ENCODE measurements at regions not wholly inside any gene's neighbourhood (a gene's known extent, or its start where the extent isn't known, plus 50 kb on each side); places are given as distances from the start of the nearest gene placed in this dataset.

DNA sequence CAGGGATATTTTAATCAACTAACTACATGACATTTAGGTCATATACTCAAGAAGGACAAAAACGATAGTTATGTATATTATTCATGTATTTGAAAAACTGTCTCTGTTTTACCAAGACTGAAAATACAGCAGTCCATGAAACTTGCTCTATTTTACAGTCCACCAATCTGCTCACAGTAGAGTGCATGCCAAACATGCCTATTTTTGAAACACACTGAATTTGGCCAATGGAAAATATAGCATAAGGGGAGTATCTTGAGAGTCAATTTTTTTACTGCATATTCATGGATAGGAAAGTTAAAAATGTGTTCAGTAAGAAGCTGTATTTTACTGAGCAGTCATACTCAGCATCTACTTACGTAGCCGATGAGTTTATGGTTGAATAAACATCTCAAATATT is 621.2 kb upstream of the CHORDC1 start:
- H2BK15ac ChIP-seq (ENCODE audit: low read depth, low read length): no peak overlapping the region
- H3K9ac ChIP-seq (ENCODE audit: low read depth, low read length): no peak overlapping the region
- ATAC-seq (ENCODE audit: low read depth) (no peak), DNase-seq (no peak)
- H3K4me3 ChIP-seq (ENCODE audit: insufficient read depth, low read depth, low read length): no peak overlapping the region
- no peaks in the 10 kb centered on the region for H3K36me3 ChIP-seq (ENCODE audit: control insufficient read depth, insufficient read depth, low read length)
- intact Hi-C loops (cut with micrococcal nuclease): no loop called here
- no peak overlapping the region for H4K8ac ChIP-seq (ENCODE audit: low read depth in 2 of 2, low read length in 2 of 2)
- no peak overlapping the region for H2AK5ac ChIP-seq (ENCODE audit: low read depth, low read length)
- POLR2A ChIA-PET (ENCODE audit: unreplicated experiment): no interaction called here
- no peak overlapping the region for H2AFZ ChIP-seq (replicated peaks; ENCODE audit: low read length, poor library complexity)
- dilution Hi-C loops (cut with HindIII; ENCODE audit: low sequenced_read_pairs, unreplicated experiment): no loop called here
- no peak overlapping the region for H3K4ac ChIP-seq (ENCODE audit: low read depth, low read length)
- in situ Hi-C loops (cut with MboI; ENCODE audit: low sequenced_read_pairs): no loop called here
- no peak overlapping the region for H2AK9ac ChIP-seq (replicated peaks; ENCODE audit: low read depth, low read length, poor library complexity)
- H3K27ac ChIP-seq (ENCODE audit: insufficient read depth, low read length): no peak overlapping the region
- H3K79me1 ChIP-seq (ENCODE audit: low read depth in 1 of 2, low read length in 2 of 2): no peaks in the 10 kb centered on the region
- no peak overlapping the region for H2BK5ac ChIP-seq (ENCODE audit: low read depth, low read length, poor library complexity, severe bottlenecking)
- no peak overlapping the region for H3K23ac ChIP-seq (ENCODE audit: low read depth, low read length)
- H3K56ac ChIP-seq (ENCODE audit: extremely low read depth, insufficient read depth, low read length): no peak overlapping the region
- no peaks in the 10 kb centered on the region for H3K9me1 ChIP-seq (ENCODE audit: insufficient read depth, low read length)
- H2BK120ac ChIP-seq (ENCODE audit: low read depth, low read length): no peak overlapping the region
- H4K5ac ChIP-seq (ENCODE audit: low read depth, low read length): no peak overlapping the region
- H2BK20ac ChIP-seq (ENCODE audit: low read depth, low read length): no peak overlapping the region
- BruUV-seq (replicated peaks): no TSS peak
- H4K91ac ChIP-seq (ENCODE audit: insufficient read depth, low read depth, low read length): no peak overlapping the region
- WGBS, 2 experiments (ENCODE audit: extremely low coverage in 2 of 2, insufficient read length in 1 of 2): no CpG with 5 or more reads among the region's 3 CpGs
- H3K27me3 ChIP-seq (ENCODE audit: control insufficient read depth, insufficient read depth, low read length): no peaks in the 10 kb centered on the region
- H3K9me3 ChIP-seq (ENCODE audit: control insufficient read depth, insufficient read depth, low read length): no peaks in the 10 kb centered on the region
- TF ChIP-seq NFE2L2 (IDR thresholded peaks at IDR 0.05; ENCODE audit: low read depth, low read length) (no peak), POLR2A (IDR thresholded peaks at IDR 0.05; ENCODE audit: low read depth, low read length) (no peak), ELK1 (IDR thresholded peaks at IDR 0.05; ENCODE audit: borderline replicate concordance, low read depth, low read length) (no peak), MXI1 (IDR thresholded peaks at IDR 0.05; ENCODE audit: borderline replicate concordance, low read depth, low read length) (no peak), BHLHE40 (IDR thresholded peaks at IDR 0.05; ENCODE audit: low read depth, low read length) (no peak), SMC3 (IDR thresholded peaks at IDR 0.05; ENCODE audit: low read depth, low read length) (no peak), MAZ (IDR thresholded peaks at IDR 0.05; ENCODE audit: borderline replicate concordance, low read depth, low read length) (no peak), MAFK (IDR thresholded peaks at IDR 0.05; ENCODE audit: low read depth, low read length) (no peak), CHD1 (IDR thresholded peaks at IDR 0.05; ENCODE audit: low read depth, low read length) (no peak), RFX5 (IDR thresholded peaks at IDR 0.05; ENCODE audit: low read depth, low read length) (no peak), RAD21 (IDR thresholded peaks at IDR 0.05; ENCODE audit: low read length) (no peak)
- TF ChIP-seq, protein P1, sequence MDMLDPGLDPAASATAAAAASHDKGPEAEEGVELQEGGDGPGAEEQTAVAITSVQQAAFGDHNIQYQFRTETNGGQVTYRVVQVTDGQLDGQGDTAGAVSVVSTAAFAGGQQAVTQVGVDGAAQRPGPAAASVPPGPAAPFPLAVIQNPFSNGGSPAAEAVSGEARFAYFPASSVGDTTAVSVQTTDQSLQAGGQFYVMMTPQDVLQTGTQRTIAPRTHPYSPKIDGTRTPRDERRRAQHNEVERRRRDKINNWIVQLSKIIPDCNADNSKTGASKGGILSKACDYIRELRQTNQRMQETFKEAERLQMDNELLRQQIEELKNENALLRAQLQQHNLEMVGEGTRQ (IDR thresholded peaks at IDR 0.05; ENCODE audit: low read depth, low read length): no peak
- H3K4me1 ChIP-seq (ENCODE audit: control insufficient read depth, insufficient read depth, low read length): no peaks in the 10 kb centered on the region
- no peak overlapping the region for H3K14ac ChIP-seq (replicated peaks; ENCODE audit: low read depth, low read length)
- no peak overlapping the region for H3K18ac ChIP-seq (ENCODE audit: low read depth, low read length)
- no peak overlapping the region for H3K4me2 ChIP-seq (ENCODE audit: low read depth, low read length)
- no peaks in the 10 kb centered on the region for H4K20me1 ChIP-seq (ENCODE audit: insufficient read depth, low read length)
- CTCF ChIA-PET: no interaction called here

All from IMR-90 (cell line).